ENCODE measurements at regions not wholly inside any gene's neighbourhood (a gene's known extent, or its start where the extent isn't known, plus 50 kb on each side); places are given as distances from the start of the nearest gene placed in this dataset.
"Not testable (repeated sequence)": the region's sequence is repeated elsewhere in the genome, so short reads cannot be mapped to it uniquely, and the experiment has no call there.

DNA sequence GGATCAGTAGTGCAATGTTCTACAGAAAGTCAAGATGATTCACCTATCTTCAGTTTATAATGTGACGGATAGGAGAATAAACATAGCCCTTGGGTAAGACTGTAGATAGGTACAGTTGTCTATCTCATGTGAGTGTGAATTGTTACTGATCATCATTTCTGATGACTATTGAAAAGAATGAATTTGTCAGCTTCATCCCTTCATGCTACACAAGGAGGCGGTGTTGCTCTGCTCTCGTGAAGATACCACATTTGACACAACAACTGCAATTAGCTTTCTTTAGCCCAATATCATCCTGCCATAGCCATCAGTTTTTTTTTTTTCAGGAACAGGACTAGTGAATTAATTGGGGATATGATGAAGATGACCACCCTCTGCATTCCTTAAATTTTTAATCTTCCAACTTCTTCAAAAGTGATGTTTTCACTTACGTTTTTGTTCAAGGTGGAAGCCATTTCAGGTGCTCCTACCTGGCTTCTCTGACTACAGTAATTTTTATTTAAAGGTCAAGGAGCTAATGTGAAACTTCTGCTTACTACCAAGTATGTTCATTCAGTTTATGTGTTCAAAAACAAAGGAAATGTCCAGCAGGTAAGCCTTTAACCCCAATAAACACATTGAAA is 152.9 kb upstream of the MOCS2 start:
- Histone ChIP-seq H3K36me3 (no peaks in the 10 kb centered on the region), H3K4me1 (no peaks in the 10 kb centered on the region), H3K27me3 (no peaks in the 10 kb centered on the region), H3K4me3 (no peak overlapping the region), H3K27ac (no peak overlapping the region), H3K9me3 (no peaks in the 10 kb centered on the region)
- TF ChIP-seq POLR2A (IDR thresholded peaks at IDR 0.05), result no peak
- TF ChIP-seq, protein P1, sequence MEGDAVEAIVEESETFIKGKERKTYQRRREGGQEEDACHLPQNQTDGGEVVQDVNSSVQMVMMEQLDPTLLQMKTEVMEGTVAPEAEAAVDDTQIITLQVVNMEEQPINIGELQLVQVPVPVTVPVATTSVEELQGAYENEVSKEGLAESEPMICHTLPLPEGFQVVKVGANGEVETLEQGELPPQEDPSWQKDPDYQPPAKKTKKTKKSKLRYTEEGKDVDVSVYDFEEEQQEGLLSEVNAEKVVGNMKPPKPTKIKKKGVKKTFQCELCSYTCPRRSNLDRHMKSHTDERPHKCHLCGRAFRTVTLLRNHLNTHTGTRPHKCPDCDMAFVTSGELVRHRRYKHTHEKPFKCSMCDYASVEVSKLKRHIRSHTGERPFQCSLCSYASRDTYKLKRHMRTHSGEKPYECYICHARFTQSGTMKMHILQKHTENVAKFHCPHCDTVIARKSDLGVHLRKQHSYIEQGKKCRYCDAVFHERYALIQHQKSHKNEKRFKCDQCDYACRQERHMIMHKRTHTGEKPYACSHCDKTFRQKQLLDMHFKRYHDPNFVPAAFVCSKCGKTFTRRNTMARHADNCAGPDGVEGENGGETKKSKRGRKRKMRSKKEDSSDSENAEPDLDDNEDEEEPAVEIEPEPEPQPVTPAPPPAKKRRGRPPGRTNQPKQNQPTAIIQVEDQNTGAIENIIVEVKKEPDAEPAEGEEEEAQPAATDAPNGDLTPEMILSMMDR (IDR thresholded peaks at IDR 0.05), result peak; percentile 44 to 55 (median 46)
- intact Hi-C loops (cut with DNase I), result no loop called here
- WGBS (ENCODE audit: insufficient coverage, low coverage, low lambda C conversion rate, missing lambda C conversion rate), result 58% methylated on average over 4 of the region's 4 CpGs
- DNase-seq, result no peak
- peak; percentile 53 to 71 (median 62) for ATAC-seq

DNA sequence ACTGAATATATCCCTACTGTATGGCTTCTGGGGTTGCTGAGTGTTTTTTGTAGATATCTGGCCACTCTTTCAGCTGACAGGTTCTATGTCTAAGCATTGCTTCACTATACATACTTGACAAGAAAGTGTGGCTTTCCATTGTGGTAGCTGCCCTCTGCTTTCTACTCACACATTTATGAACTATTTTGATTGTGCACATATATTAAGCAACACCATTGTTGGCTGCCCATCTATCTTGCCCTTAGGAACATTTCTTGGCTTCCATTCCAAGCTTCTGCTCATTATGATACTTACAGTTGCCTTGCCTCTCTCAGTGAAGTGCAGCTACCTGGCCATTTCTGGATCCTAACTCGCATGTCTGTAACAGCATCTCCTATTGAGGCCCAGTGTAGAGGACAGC is 153.6 kb upstream of the MOCS2 start:
- no peak for DNase-seq
- Histone ChIP-seq H3K27me3 (no peaks in the 10 kb centered on the region), H3K27ac (no peak overlapping the region), H3K36me3 (no peaks in the 10 kb centered on the region), H3K9me3 (no peaks in the 10 kb centered on the region), H3K4me1 (no peaks in the 10 kb centered on the region), H3K4me3 (no peak overlapping the region)
- intact Hi-C loops (cut with DNase I), result no loop called here
- no peak for ATAC-seq
- 100% methylated on average over 1 of the region's 1 CpG for WGBS (ENCODE audit: insufficient coverage, low coverage, low lambda C conversion rate, missing lambda C conversion rate)
- TF ChIP-seq POLR2A (IDR thresholded peaks at IDR 0.05), result no peak

DNA sequence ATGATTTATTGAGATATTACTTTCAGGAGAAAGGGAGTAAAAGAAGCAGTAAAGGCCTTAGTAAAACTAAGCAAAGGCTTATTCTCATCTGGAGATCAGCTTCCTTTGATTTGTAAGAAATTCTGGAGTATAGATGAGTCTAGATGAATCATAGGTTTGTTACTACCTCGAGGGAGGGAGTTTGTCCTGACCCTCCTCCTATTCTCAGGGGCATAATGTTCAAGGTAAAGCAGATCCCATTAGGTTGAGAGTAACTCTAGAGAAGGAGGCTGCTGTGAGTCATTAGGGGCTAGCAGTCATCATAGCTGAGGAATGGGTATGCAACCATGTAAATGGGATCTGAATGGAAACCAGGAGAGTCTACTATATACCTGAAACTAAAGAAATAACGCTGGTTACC is 155.5 kb upstream of the MOCS2 start:
- intact Hi-C loops (cut with DNase I), result no loop called here
- H3K27ac ChIP-seq, result no peak overlapping the region
- no peak for TF ChIP-seq POLR2A (IDR thresholded peaks at IDR 0.05)
- TF ChIP-seq, protein P1 (IDR thresholded peaks at IDR 0.05), result no peak

DNA sequence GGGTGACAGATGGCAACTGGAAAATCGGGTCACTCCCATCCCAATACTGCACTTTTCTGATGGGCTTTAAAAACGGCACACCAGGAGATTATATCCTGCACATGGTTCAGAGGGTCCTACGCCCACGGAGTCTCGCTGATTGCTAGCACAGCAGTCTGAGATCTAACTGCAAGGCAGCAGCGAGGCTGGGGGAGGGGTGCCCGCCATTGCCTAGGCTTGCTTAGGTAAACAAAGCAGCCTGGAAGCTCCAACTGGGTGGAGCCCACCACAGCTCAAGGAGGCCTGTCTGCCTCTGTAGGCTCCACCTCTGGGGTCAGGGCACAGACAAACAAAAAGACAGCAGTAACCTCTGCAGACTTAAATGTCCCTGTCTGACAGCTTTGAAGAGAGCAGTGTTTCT is 158.7 kb upstream of the MOCS2 start:
- H3K27ac ChIP-seq; intact Hi-C loops (cut with DNase I); H3K36me3 ChIP-seq; H3K4me1 ChIP-seq; H3K27me3 ChIP-seq; ATAC-seq; H3K9me3 ChIP-seq; DNase-seq; H3K4me3 ChIP-seq: not testable (repeated sequence)
- 50% methylated on average over 1 of the region's 7 CpGs for WGBS (ENCODE audit: insufficient coverage, low coverage, low lambda C conversion rate, missing lambda C conversion rate)

More for the DNA sequence above, 155.5 kb upstream of the MOCS2 start:
- no peak overlapping the region for H3K4me3 ChIP-seq
- no peaks in the 10 kb centered on the region for H3K27me3 ChIP-seq
- ATAC-seq (no peak), DNase-seq (no peak)
- H3K9me3 ChIP-seq, result no peaks in the 10 kb centered on the region
- H3K36me3 ChIP-seq, result no peaks in the 10 kb centered on the region
- H3K4me1 ChIP-seq, result no peaks in the 10 kb centered on the region
- 48% methylated on average over 2 of the region's 2 CpGs for WGBS (ENCODE audit: insufficient coverage, low coverage, low lambda C conversion rate, missing lambda C conversion rate)

DNA sequence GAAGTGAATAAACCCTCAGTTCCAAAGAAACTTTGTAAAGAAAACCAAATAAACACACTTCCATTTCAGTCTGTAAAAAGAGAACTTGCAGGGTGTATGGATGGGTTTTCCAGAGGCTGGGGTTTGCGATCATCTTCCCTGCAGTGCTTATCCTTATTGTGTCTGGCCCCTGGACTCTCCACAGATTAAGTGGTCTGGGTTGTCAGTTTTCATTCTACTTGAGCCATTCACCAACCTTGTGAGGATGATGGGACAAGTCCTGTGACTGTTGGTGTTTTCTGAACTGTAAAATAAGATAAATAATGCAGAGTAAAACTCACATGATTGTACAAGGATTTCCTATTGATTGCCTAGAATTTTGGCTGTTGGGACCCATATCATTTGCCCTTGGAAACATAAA is 166.1 kb upstream of the MOCS2 start:
- H3K27me3 ChIP-seq, result no peaks in the 10 kb centered on the region
- no peak overlapping the region for H3K4me3 ChIP-seq
- WGBS (ENCODE audit: insufficient coverage, low coverage, low lambda C conversion rate, missing lambda C conversion rate), result 63% methylated on average over 1 of the region's 1 CpG
- ATAC-seq, result no peak
- intact Hi-C loops (cut with DNase I), result no loop called here
- H3K4me1 ChIP-seq, result no peaks in the 10 kb centered on the region
- H3K36me3 ChIP-seq, result no peaks in the 10 kb centered on the region
- TF ChIP-seq, protein P1 (IDR thresholded peaks at IDR 0.05), result no peak
- no peak for TF ChIP-seq POLR2A (IDR thresholded peaks at IDR 0.05)
- DNase-seq, result no peak
- no peak overlapping the region for H3K27ac ChIP-seq
- no peaks in the 10 kb centered on the region for H3K9me3 ChIP-seq

DNA sequence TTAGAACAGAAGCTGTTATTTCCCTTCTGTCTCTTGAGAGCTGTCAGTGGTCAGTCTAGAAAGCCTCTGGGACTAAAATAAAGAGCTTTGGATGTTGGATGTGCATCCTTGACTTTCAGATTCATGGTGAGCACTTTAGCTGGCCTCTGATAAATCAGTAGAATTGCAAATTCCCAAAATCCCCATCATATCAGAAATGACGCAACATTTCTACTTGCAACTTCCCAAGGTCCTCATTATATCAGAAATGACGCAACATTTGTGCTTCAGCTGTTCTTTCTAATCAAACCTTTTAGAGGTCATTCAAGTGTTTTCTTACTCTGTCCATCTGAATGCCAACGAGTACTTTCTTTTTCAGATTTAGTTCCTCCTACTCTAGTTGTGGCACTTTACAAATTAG is 167.3 kb upstream of the MOCS2 start:
- ATAC-seq, result no peak
- Histone ChIP-seq H3K4me3 (no peak overlapping the region), H3K27me3 (no peaks in the 10 kb centered on the region), H3K4me1 (no peaks in the 10 kb centered on the region), H3K9me3 (no peaks in the 10 kb centered on the region), H3K27ac (no peak overlapping the region), H3K36me3 (no peaks in the 10 kb centered on the region)
- 21% methylated on average over 3 of the region's 3 CpGs for WGBS (ENCODE audit: insufficient coverage, low coverage, low lambda C conversion rate, missing lambda C conversion rate)
- DNase-seq, result no peak
- TF ChIP-seq POLR2A (IDR thresholded peaks at IDR 0.05), result no peak
- TF ChIP-seq, protein P1 (IDR thresholded peaks at IDR 0.05), result no peak
- intact Hi-C loops (cut with DNase I), result no loop called here

All from right lobe of liver (tissue), 6 donors.